IMR-90 (cell line): ENCODE measurements at regions not wholly inside any gene's neighbourhood (a gene's known extent, or its start where the extent isn't known, plus 50 kb on each side); places are given as distances from the start of the nearest gene placed in this dataset.

Experiments used
- ATAC-seq: fragments of 200-7000 bp; cut with Tn5 transposase; 2 replicates; pipeline ENCODE4 v1.9.1; 2020; ENCODE audit warnings: low read depth, mild to moderate bottlenecking, moderate library complexity
- BruUV-seq: library from RNA; stranded (reverse); fragments of 400-500 nt; replicated peaks from 2 replicates; lab custom pipeline; 2021; lab: Mats Ljungman, UMichigan
- CTCF ChIA-PET: fragments of 300-600 bp; formaldehyde crosslinking; extraction: SDS; loops from one replicate; lab custom pipeline; 2021; ENCODE audit warnings: antibody characterized with exemption; lab: Yijun Ruan, JAX
- POLR2A ChIA-PET: fragments of 300-600 bp; sonication (Branson Sonifier 250); formaldehyde crosslinking; loops from one replicate; lab custom pipeline; 2022; ENCODE audit warnings: antibody characterized with exemption; ENCODE audit not compliant: unreplicated experiment; lab: Charles Lee
- DNase-seq: peaks from one replicate; pipeline ENCODE4 v3.0.0; 2013
- H2AFZ ChIP-seq: replicated peaks from 2 replicates; pipeline ENCODE3; 2013; ENCODE audit warnings: low read length, mild to moderate bottlenecking; ENCODE audit not compliant: poor library complexity
- H2AK5ac ChIP-seq: 2 replicates; pipeline ENCODE4 v1.6.1; 2013; ENCODE audit warnings: low read depth, low read length, inconsistent platforms
- H2AK9ac ChIP-seq: replicated peaks from 2 replicates; pipeline ENCODE3; 2013; ENCODE audit warnings: mild to moderate bottlenecking, low read depth, low read length, moderate library complexity; ENCODE audit not compliant: poor library complexity
- H2BK120ac ChIP-seq: 2 replicates; pipeline ENCODE4 v1.6.1; 2013; ENCODE audit warnings: low read depth, low read length, inconsistent platforms
- H2BK15ac ChIP-seq: 3 replicates; pipeline ENCODE4 v1.6.1; 2013; ENCODE audit warnings: low read depth, low read length, inconsistent platforms
- H2BK20ac ChIP-seq: 2 replicates; pipeline ENCODE4 v1.6.1; 2013; ENCODE audit warnings: low read depth, mild to moderate bottlenecking, inconsistent platforms, low read length, moderate library complexity
- H2BK5ac ChIP-seq: 2 replicates; pipeline ENCODE4 v1.6.1; 2013; ENCODE audit warnings: mild to moderate bottlenecking, low read depth, low read length, inconsistent platforms; ENCODE audit not compliant: poor library complexity, severe bottlenecking
- H3K14ac ChIP-seq: replicated peaks from 2 replicates; pipeline ENCODE4 v1.6.1; 2013; ENCODE audit warnings: low read depth, low read length, inconsistent platforms
- H3K18ac ChIP-seq: 2 replicates; pipeline ENCODE4 v1.6.1; 2013; ENCODE audit warnings: low read depth, low read length, control low read depth
- H3K23ac ChIP-seq: 2 replicates; pipeline ENCODE4 v1.6.1; 2013; ENCODE audit warnings: low read depth, low read length, inconsistent platforms
- H3K27ac ChIP-seq: 2 replicates; pipeline ENCODE4 v1.5.1; 2013; ENCODE audit warnings: mild to moderate bottlenecking, control low read depth, low read length; ENCODE audit not compliant: insufficient read depth
- H3K27me3 ChIP-seq: 2 replicates; pipeline ENCODE4 v1.6.1; 2013; ENCODE audit warnings: low read length; ENCODE audit not compliant: control insufficient read depth, insufficient read depth
- H3K36me3 ChIP-seq: 2 replicates; pipeline ENCODE4 v1.6.1; 2013; ENCODE audit warnings: low read length, mixed read lengths; ENCODE audit not compliant: control insufficient read depth, insufficient read depth
- H3K4ac ChIP-seq: 2 replicates; pipeline ENCODE4 v1.6.1; 2013; ENCODE audit warnings: low read depth, low read length, inconsistent platforms
- H3K4me1 ChIP-seq: 2 replicates; pipeline ENCODE4 v1.6.1; 2013; ENCODE audit warnings: low read length, mixed read lengths; ENCODE audit not compliant: control insufficient read depth, insufficient read depth
- H3K4me2 ChIP-seq: 2 replicates; pipeline ENCODE4 v1.6.1; 2013; ENCODE audit warnings: low read depth, mild to moderate bottlenecking, control low read depth, low read length, moderate library complexity
- H3K4me3 ChIP-seq: 2 replicates; pipeline ENCODE4 v1.5.1; 2013; ENCODE audit warnings: low read depth, mild to moderate bottlenecking, control low read depth, low read length, moderate library complexity; ENCODE audit not compliant: insufficient read depth
- H3K56ac ChIP-seq: 2 replicates; pipeline ENCODE4 v1.6.1; 2013; ENCODE audit warnings: low read length, inconsistent platforms; ENCODE audit not compliant: insufficient read depth; ENCODE audit errors: extremely low read depth
- H3K79me1 ChIP-seq, 2 experiments: 2 replicates each; pipeline ENCODE4 v1.6.1; 2013; ENCODE audit warnings: low read length in 2 of 2, inconsistent platforms in 1 of 2, low read depth in 1 of 2
- H3K9ac ChIP-seq: 2 replicates; pipeline ENCODE4 v1.6.1; 2013; ENCODE audit warnings: low read depth, low read length, control low read depth
- H3K9me1 ChIP-seq: 2 replicates; pipeline ENCODE4 v1.6.1; 2013; ENCODE audit warnings: low read length, inconsistent platforms; ENCODE audit not compliant: insufficient read depth
- H3K9me3 ChIP-seq: 2 replicates; pipeline ENCODE4 v1.6.1; 2013; ENCODE audit warnings: low read length; ENCODE audit not compliant: control insufficient read depth, insufficient read depth
- H4K20me1 ChIP-seq: 2 replicates; pipeline ENCODE4 v1.6.1; 2013; ENCODE audit warnings: low read length, inconsistent platforms; ENCODE audit not compliant: insufficient read depth
- H4K5ac ChIP-seq: 2 replicates; pipeline ENCODE4 v1.6.1; 2013; ENCODE audit warnings: mild to moderate bottlenecking, low read depth, low read length, control low read depth
- H4K8ac ChIP-seq, 2 experiments: 2 replicates each; pipeline ENCODE4 v1.6.1; 2013; ENCODE audit warnings: low read depth in 2 of 2, low read length in 2 of 2, control low read depth in 1 of 2, inconsistent platforms in 1 of 2
- H4K91ac ChIP-seq: 2 replicates; pipeline ENCODE4 v1.6.1; 2013; ENCODE audit warnings: low read depth, low read length, inconsistent platforms; ENCODE audit not compliant: insufficient read depth
- BHLHE40 ChIP-seq: fragments of 150-350 bp; IDR thresholded peaks from 2 replicates; pipeline ENCODE4 v1.6.1; 2016; ENCODE audit warnings: mild to moderate bottlenecking, low read depth, low read length
- CEBPB ChIP-seq: IDR thresholded peaks from 2 replicates; pipeline ENCODE4 v1.6.1; 2012; ENCODE audit warnings: low read depth, low read length, improper control_type of control experiment
- CHD1 ChIP-seq: IDR thresholded peaks from 2 replicates; pipeline ENCODE4 v1.6.1; 2012; ENCODE audit warnings: low read depth, low read length, improper control_type of control experiment
- CTCF ChIP-seq: conservative IDR thresholded peaks from 2 replicates; pipeline ENCODE4 v1.5.1; 2012; ENCODE audit warnings: mild to moderate bottlenecking, low read depth, low read length, improper control_type of control experiment
- ELK1 ChIP-seq: fragments of 150-350 bp; IDR thresholded peaks from 2 replicates; pipeline ENCODE4 v1.6.1; 2016; ENCODE audit warnings: low read depth, mild to moderate bottlenecking, low read length, moderate library complexity, borderline replicate concordance
- FOS ChIP-seq: fragments of 150-350 bp; IDR thresholded peaks from 2 replicates; pipeline ENCODE4 v1.6.1; 2016; ENCODE audit warnings: low read depth, low read length
- MAFK ChIP-seq: IDR thresholded peaks from 2 replicates; pipeline ENCODE4 v1.6.1; 2012; ENCODE audit warnings: low read depth, low read length, improper control_type of control experiment
- MAZ ChIP-seq: IDR thresholded peaks from 2 replicates; pipeline ENCODE4 v1.6.1; 2012; ENCODE audit warnings: low read depth, mild to moderate bottlenecking, low read length, improper control_type of control experiment, moderate library complexity, borderline replicate concordance
- MXI1 ChIP-seq: IDR thresholded peaks from 2 replicates; pipeline ENCODE4 v1.6.1; 2012; ENCODE audit warnings: low read depth, mild to moderate bottlenecking, low read length, moderate library complexity, borderline replicate concordance
- NFE2L2 ChIP-seq: fragments of 150-350 bp; IDR thresholded peaks from 2 replicates; pipeline ENCODE4 v1.6.1; 2016; ENCODE audit warnings: low read depth, mild to moderate bottlenecking, low read length
- POLR2A ChIP-seq: IDR thresholded peaks from 2 replicates; pipeline ENCODE4 v1.6.1; 2012; ENCODE audit warnings: mild to moderate bottlenecking, low read depth, low read length
- RAD21 ChIP-seq: IDR thresholded peaks from 2 replicates; pipeline ENCODE4 v1.6.1; 2012; ENCODE audit warnings: low read length, improper control_type of control experiment
- RCOR1 ChIP-seq: IDR thresholded peaks from 2 replicates; pipeline ENCODE4 v1.6.1; 2012; ENCODE audit warnings: mild to moderate bottlenecking, low read length, improper control_type of control experiment; ENCODE audit not compliant: insufficient replicate concordance
- RFX5 ChIP-seq: IDR thresholded peaks from 2 replicates; pipeline ENCODE4 v1.8.0; 2012; ENCODE audit warnings: low read depth, mild to moderate bottlenecking, low read length, moderate library complexity
- SMC3 ChIP-seq: fragments of 150-350 bp; IDR thresholded peaks from 2 replicates; pipeline ENCODE4 v1.6.1; 2016; ENCODE audit warnings: low read depth, mild to moderate bottlenecking, antibody characterized with exemption, low read length, moderate library complexity
- USF2 ChIP-seq: fragments of 150-350 bp; IDR thresholded peaks from 2 replicates; pipeline ENCODE4 v1.6.1; 2017; ENCODE audit warnings: mild to moderate bottlenecking, antibody characterized with exemption, low read length, low read depth
- WGBS, 2 experiments: methylation state at CpG; one replicate each; pipeline versions ENCODE4 v1.1.5 to v1.1.7; 2013; ENCODE audit warnings: missing lambda C conversion rate in 2 of 2; ENCODE audit not compliant: insufficient read length in 1 of 2; ENCODE audit errors: extremely low coverage in 2 of 2; 5-methylcytosine and 5-hydroxymethylcytosine counted together
- dilution Hi-C: fragments of 300-500 bp; cut with HindIII; formaldehyde crosslinking; loops from one replicate; pipeline ENCODE4 v1.14.3; 2018; ENCODE audit warnings: low sequenced_read_pairs; ENCODE audit not compliant: unreplicated experiment
- in situ Hi-C: fragments of 300-500 bp; cut with MboI; formaldehyde crosslinking; loops from 3 replicates; pipeline ENCODE4 v1.14.3; 2019; ENCODE audit warnings: low sequenced_read_pairs, inconsistent platforms, mixed read lengths
- intact Hi-C: fragments of 100-400 bp; cut with micrococcal nuclease; formaldehyde crosslinking; loops from 2 replicates; pipeline ENCODE4 v1.10.0; 2022

DNA sequence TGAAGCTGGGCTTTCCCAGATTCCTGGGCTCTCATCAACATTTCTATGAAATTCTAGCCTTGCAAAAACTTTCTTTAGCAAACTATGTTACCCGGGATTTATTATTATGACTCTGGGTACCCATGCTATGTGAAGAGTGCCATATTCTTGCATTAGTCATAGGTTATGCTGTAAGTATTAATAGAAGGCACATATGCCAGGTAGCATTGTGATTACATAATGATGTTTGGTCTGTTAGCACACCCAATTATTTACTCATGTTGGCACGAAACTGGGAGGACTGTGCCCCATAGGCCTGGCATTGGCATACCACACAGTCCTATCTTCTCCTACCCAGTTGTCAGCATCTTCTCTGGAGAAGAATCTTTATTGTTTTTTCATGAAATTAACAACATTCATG lies 171.0 kb downstream of the SLC4A3 start:
- no peak overlapping the region for H4K8ac ChIP-seq
- no peaks in the 10 kb centered on the region for H3K9me3 ChIP-seq
- ChIA-PET CTCF (interaction anchor here (0.6 kb wide), 1 partner anchor 1778 kb away, joined by 3 read pairs; no protein-coding TSS in a partner anchor), POLR2A (no interaction called here)
- H2BK5ac ChIP-seq = no peak overlapping the region
- no peak overlapping the region for H4K5ac ChIP-seq
- H3K4me1 ChIP-seq = no peaks in the 10 kb centered on the region
- no peak overlapping the region for H3K14ac ChIP-seq
- dilution Hi-C loops (no loop called here), in situ Hi-C loops (no loop called here), intact Hi-C loops (no loop called here)
- H2AFZ ChIP-seq = no peak overlapping the region
- no peak overlapping the region for H2AK9ac ChIP-seq
- H3K9ac ChIP-seq = no peak overlapping the region
- DNase-seq (no peak), ATAC-seq (no peak)
- H4K20me1 ChIP-seq = no peaks in the 10 kb centered on the region
- WGBS, 2 experiments = no CpG with 5 or more reads among the region's 2 CpGs
- TF ChIP-seq USF2 (no peak), RAD21 (no peak), MXI1 (no peak), CEBPB (no peak), BHLHE40 (no peak), NFE2L2 (no peak), ELK1 (no peak), RCOR1 (no peak), MAZ (no peak), MAFK (no peak), POLR2A (no peak), FOS (no peak), RFX5 (no peak), SMC3 (no peak), CTCF (no peak), CHD1 (no peak)
- H3K36me3 ChIP-seq = no peaks in the 10 kb centered on the region
- no peak overlapping the region for H3K4me3 ChIP-seq
- H4K91ac ChIP-seq = no peak overlapping the region
- no peaks in the 10 kb centered on the region for H3K79me1 ChIP-seq
- no peak overlapping the region for H3K18ac ChIP-seq
- H2BK120ac ChIP-seq = no peak overlapping the region
- no peak overlapping the region for H2BK20ac ChIP-seq
- H2BK15ac ChIP-seq = no peak overlapping the region
- no peak overlapping the region for H3K23ac ChIP-seq
- no peak overlapping the region for H3K4me2 ChIP-seq
- H3K4ac ChIP-seq = no peak overlapping the region
- no peak overlapping the region for H3K27ac ChIP-seq
- no peaks in the 10 kb centered on the region for H3K9me1 ChIP-seq
- no TSS peak for BruUV-seq
- H2AK5ac ChIP-seq = no peak overlapping the region
- H3K27me3 ChIP-seq = no peaks in the 10 kb centered on the region
- H3K56ac ChIP-seq = no peak overlapping the region
